ENCODE measurements at regions not wholly inside any gene's neighbourhood (a gene's known extent, or its start where the extent isn't known, plus 50 kb on each side); places are given as distances from the start of the nearest gene placed in this dataset.

DNA sequence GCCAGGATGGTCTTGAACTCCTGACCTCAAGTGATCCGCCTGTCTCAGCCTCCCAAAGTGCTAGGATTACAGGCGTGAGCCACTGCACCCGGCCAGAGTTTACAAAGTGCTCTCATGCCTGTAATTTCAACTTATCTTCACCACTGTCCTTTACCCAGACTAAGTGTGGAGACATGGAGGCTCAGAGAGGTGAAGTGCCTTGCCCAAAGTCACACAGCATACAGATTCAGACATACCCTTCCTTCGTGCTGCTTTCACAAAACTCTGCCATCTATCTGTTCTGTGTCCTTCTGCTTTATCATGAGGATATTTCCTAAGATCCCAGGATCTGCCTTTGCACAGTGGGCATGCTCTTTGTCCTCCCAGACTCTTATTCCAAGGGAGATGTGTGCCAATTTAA, 143.6 kb upstream of the SYT13 start:
- TF ChIP-seq BHLHE40 (IDR thresholded peaks at IDR 0.05; ENCODE audit: borderline replicate concordance) = no peak
- no peak for TF ChIP-seq ZNF384 (IDR thresholded peaks at IDR 0.05)
- no peak for TF ChIP-seq SUZ12 (IDR thresholded peaks at IDR 0.05)
- no peak for TF ChIP-seq ARNT (IDR thresholded peaks at IDR 0.05)
- no peak for TF ChIP-seq TARDBP (IDR thresholded peaks at IDR 0.05)
- no peak for TF ChIP-seq HDGF (IDR thresholded peaks at IDR 0.05; ENCODE audit: borderline replicate concordance)
- TF ChIP-seq FOXA1 (IDR thresholded peaks at IDR 0.05) = no peak
